Activated T-cell treated with anti-CD3 and anti-CD28 coated beads for 1 hour (primary cell): ENCODE measurements at regions not wholly inside any gene's neighbourhood (a gene's known extent, or its start where the extent isn't known, plus 50 kb on each side); places are given as distances from the start of the nearest gene placed in this dataset.

Source experiments
- DNase-seq: peaks from one replicate; pipeline ENCODE4 v3.0.0-alpha.2; 2020; ENCODE audit warnings: low read depth

GRCh38 chr4:53813998-53814397 is 222.7 kb upstream of the LNX1 start:
- DNase-seq, result no peak

- DNase-seq, result no peak
Measured at GRCh38 chr4:53810643-53811042, 219.4 kb upstream of the LNX1 start.

GRCh38 chr4:53809816-53810215 is 218.5 kb upstream of the LNX1 start:
- no peak for DNase-seq

- DNase-seq, result no peak
Measured at GRCh38 chr4:53805291-53805690, 214.0 kb upstream of the LNX1 start.

- no peak for DNase-seq
Measured at GRCh38 chr4:53804719-53805118, 213.4 kb upstream of the LNX1 start.

GRCh38 chr4:53802500-53802899 is 211.2 kb upstream of the LNX1 start:
- no peak for DNase-seq

GRCh38 chr4:53801373-53801772 is 210.1 kb upstream of the LNX1 start:
- no peak for DNase-seq

- no peak for DNase-seq
Measured at GRCh38 chr4:53800741-53801140, 209.5 kb upstream of the LNX1 start.

GRCh38 chr4:53793096-53793495 is 201.8 kb upstream of the LNX1 start:
- no peak for DNase-seq

- no peak for DNase-seq
Measured at GRCh38 chr4:53790286-53790685, 199.0 kb upstream of the LNX1 start.

- no peak for DNase-seq
Measured at GRCh38 chr4:53788621-53789020, 197.3 kb upstream of the LNX1 start.

GRCh38 chr4:53788011-53788410 is 196.7 kb upstream of the LNX1 start:
- no peak for DNase-seq

GRCh38 chr4:53786632-53787031 is 195.3 kb upstream of the LNX1 start:
- DNase-seq, result no peak

- DNase-seq, result no peak
Measured at GRCh38 chr4:53785996-53786395, 194.7 kb upstream of the LNX1 start.

GRCh38 chr4:53784112-53784511 is 192.8 kb upstream of the LNX1 start:
- no peak for DNase-seq

GRCh38 chr4:53783208-53783859 is 192.0 kb upstream of the LNX1 start:
- DNase-seq, result no peak

- DNase-seq, result no peak
Measured at GRCh38 chr4:53782458-53782845, 191.2 kb upstream of the LNX1 start.

- DNase-seq, result no peak
Measured at GRCh38 chr4:53781629-53782457, 190.6 kb upstream of the LNX1 start.

- DNase-seq, result no peak
Measured at GRCh38 chr4:53780736-53781400, 189.6 kb upstream of the LNX1 start.

GRCh38 chr4:53779025-53779424 is 187.7 kb upstream of the LNX1 start:
- DNase-seq, result no peak

- DNase-seq, result no peak
Measured at GRCh38 chr4:53778155-53778554, 186.9 kb upstream of the LNX1 start.

- no peak for DNase-seq
Measured at GRCh38 chr4:53777244-53777984, 186.1 kb upstream of the LNX1 start.
